ENCODE measurements at regions not wholly inside any gene's neighbourhood (a gene's known extent, or its start where the extent isn't known, plus 50 kb on each side); places are given as distances from the start of the nearest gene placed in this dataset.

DNA sequence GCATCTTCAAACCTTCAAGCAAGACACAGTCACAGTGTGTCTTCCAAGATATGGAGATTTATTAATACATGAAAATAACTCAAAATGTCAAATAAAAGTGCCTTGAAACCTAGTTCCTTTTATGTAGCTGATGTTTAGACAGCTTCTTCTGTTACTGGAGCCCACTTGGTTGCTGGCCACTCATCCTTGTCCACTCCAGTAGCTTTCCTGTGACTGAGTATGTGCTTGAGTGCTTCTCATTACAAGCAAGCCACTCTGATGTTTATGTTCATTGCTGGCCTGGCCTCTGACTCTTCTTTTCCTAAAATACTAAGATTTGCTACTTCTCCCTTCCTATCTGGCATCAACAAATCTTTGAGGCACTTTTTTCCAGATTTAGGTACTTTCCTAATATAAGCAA, 545.2 kb upstream of the MAN1A1 start:
- TF ChIP-seq POLR2AphosphoS5 (IDR thresholded peaks at IDR 0.05; ENCODE audit: low read depth, low read length) (no peak), SIN3A (IDR thresholded peaks at IDR 0.05; ENCODE audit: borderline replicate concordance, insufficient read depth, low read depth, low read length) (no peak)
- TF ChIP-seq, protein P1, sequence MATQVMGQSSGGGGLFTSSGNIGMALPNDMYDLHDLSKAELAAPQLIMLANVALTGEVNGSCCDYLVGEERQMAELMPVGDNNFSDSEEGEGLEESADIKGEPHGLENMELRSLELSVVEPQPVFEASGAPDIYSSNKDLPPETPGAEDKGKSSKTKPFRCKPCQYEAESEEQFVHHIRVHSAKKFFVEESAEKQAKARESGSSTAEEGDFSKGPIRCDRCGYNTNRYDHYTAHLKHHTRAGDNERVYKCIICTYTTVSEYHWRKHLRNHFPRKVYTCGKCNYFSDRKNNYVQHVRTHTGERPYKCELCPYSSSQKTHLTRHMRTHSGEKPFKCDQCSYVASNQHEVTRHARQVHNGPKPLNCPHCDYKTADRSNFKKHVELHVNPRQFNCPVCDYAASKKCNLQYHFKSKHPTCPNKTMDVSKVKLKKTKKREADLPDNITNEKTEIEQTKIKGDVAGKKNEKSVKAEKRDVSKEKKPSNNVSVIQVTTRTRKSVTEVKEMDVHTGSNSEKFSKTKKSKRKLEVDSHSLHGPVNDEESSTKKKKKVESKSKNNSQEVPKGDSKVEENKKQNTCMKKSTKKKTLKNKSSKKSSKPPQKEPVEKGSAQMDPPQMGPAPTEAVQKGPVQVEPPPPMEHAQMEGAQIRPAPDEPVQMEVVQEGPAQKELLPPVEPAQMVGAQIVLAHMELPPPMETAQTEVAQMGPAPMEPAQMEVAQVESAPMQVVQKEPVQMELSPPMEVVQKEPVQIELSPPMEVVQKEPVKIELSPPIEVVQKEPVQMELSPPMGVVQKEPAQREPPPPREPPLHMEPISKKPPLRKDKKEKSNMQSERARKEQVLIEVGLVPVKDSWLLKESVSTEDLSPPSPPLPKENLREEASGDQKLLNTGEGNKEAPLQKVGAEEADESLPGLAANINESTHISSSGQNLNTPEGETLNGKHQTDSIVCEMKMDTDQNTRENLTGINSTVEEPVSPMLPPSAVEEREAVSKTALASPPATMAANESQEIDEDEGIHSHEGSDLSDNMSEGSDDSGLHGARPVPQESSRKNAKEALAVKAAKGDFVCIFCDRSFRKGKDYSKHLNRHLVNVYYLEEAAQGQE (IDR thresholded peaks at IDR 0.05; ENCODE audit: insufficient read depth in 1 of 2, low read depth in 2 of 2, low read length in 1 of 2) = no peak
